RKO (cell line): ENCODE measurements at regions not wholly inside any gene's neighbourhood (a gene's known extent, or its start where the extent isn't known, plus 50 kb on each side); places are given as distances from the start of the nearest gene placed in this dataset.
"Not testable (repeated sequence)": the region's sequence is repeated elsewhere in the genome, so short reads cannot be mapped to it uniquely, and the experiment has no call there.

ENCODE experiments used
- DNase-seq: peaks from one replicate; pipeline ENCODE4 v3.0.0-alpha.2; 2016; ENCODE audit warnings: low spot score

GRCh38 chr2:10183146-10183675, 60.7 kb downstream of the RRM2 start:
- no peak for DNase-seq

- no peak for DNase-seq
These were observed 61.9 kb downstream of the RRM2 start for GRCh38 chr2:10184421-10184820.

GRCh38 chr2:10185046-10185445, 62.5 kb downstream of the RRM2 start:
- no peak for DNase-seq

- DNase-seq, result no peak
These were observed 63.2 kb downstream of the RRM2 start for GRCh38 chr2:10185755-10186154.

- no peak for DNase-seq
These were observed 64.5 kb downstream of the RRM2 start for GRCh38 chr2:10186868-10187535.

- DNase-seq, result no peak
These were observed 65.1 kb downstream of the RRM2 start for GRCh38 chr2:10187661-10188060.

GRCh38 chr2:10188211-10188610, 65.7 kb downstream of the RRM2 start:
- no peak for DNase-seq

- no peak for DNase-seq
These were observed 66.3 kb downstream of the RRM2 start for GRCh38 chr2:10188729-10189305.

- no peak for DNase-seq
These were observed 67.7 kb downstream of the RRM2 start for GRCh38 chr2:10190255-10190654.

- DNase-seq, result no peak
These were observed 68.4 kb downstream of the RRM2 start for GRCh38 chr2:10190737-10191532.

- no peak for DNase-seq
These were observed 69.0 kb downstream of the RRM2 start for GRCh38 chr2:10191554-10191953.

- DNase-seq, result no peak
These were observed 70.0 kb downstream of the RRM2 start for GRCh38 chr2:10192392-10193015.

GRCh38 chr2:10193276-10193795, 70.8 kb downstream of the RRM2 start:
- no peak for DNase-seq

GRCh38 chr2:10193851-10194820, 71.6 kb downstream of the RRM2 start:
- DNase-seq, result no peak

- no peak for DNase-seq
These were observed 73.0 kb downstream of the RRM2 start for GRCh38 chr2:10195278-10196109.

- DNase-seq, result no peak
These were observed 73.8 kb downstream of the RRM2 start for GRCh38 chr2:10196110-10196892.

GRCh38 chr2:10196948-10197696, 74.6 kb downstream of the RRM2 start:
- no peak for DNase-seq

GRCh38 chr2:10197697-10198076, 75.1 kb downstream of the RRM2 start:
- no peak for DNase-seq

GRCh38 chr2:10198482-10198881, 75.9 kb downstream of the RRM2 start:
- DNase-seq, result not testable (repeated sequence)
